H1 (cell line): ENCODE measurements at regions not wholly inside any gene's neighbourhood (a gene's known extent, or its start where the extent isn't known, plus 50 kb on each side); places are given as distances from the start of the nearest gene placed in this dataset.

Experiments
- CTCF ChIA-PET: fragments of 300-600 bp; sonication (Branson Sonifier 250); formaldehyde crosslinking; loops from one replicate; lab custom pipeline; 2021; ENCODE audit not compliant: partially characterized antibody; lab: Charles Lee
- POLR2A ChIA-PET: fragments of 300-600 bp; sonication (Branson Sonifier 250); formaldehyde crosslinking; loops from one replicate; lab custom pipeline; 2021; ENCODE audit warnings: inconsistent platforms; ENCODE audit not compliant: partially characterized antibody; lab: Charles Lee
- DNase-seq, 2 experiments: peaks; one replicate each; pipeline versions ENCODE4 v3.0.0 to v3.0.0-alpha.2; 2010 to 2022; ENCODE audit warnings: low spot score in 2 of 2, low read depth in 1 of 2, mixed read lengths in 1 of 2
- FAIRE-seq: peaks from 2 replicates; lab custom pipeline; 2011; peaks lifted over from hg19 to GRCh38; lab: Jason Lieb, UNC
- H2AFZ ChIP-seq: 2 replicates; pipeline ENCODE4 v1.8.1; 2012; ENCODE audit warnings: low read length, inconsistent platforms
- H2AK5ac ChIP-seq: 2 replicates; pipeline ENCODE4 v1.6.1; 2013; ENCODE audit warnings: low read depth, low read length
- H2BK120ac ChIP-seq: replicated peaks from 2 replicates; pipeline ENCODE3; 2013; ENCODE audit warnings: low read depth, low read length, inconsistent platforms
- H2BK12ac ChIP-seq: 2 replicates; pipeline ENCODE4 v1.6.1; 2013; ENCODE audit warnings: low read depth, low read length
- H2BK15ac ChIP-seq: 2 replicates; pipeline ENCODE4 v1.6.1; 2013; ENCODE audit warnings: low read length
- H2BK20ac ChIP-seq: 2 replicates; pipeline ENCODE4 v1.6.1; 2013; ENCODE audit warnings: low read length
- H2BK5ac ChIP-seq: 2 replicates; pipeline ENCODE4 v1.6.1; 2013; ENCODE audit warnings: low read depth, low read length
- H3K14ac ChIP-seq: 2 replicates; pipeline ENCODE4 v1.6.1; 2013; ENCODE audit warnings: inconsistent platforms; ENCODE audit not compliant: insufficient read length
- H3K18ac ChIP-seq: 2 replicates; pipeline ENCODE4 v1.6.1; 2013; ENCODE audit warnings: low read length; ENCODE audit errors: extremely low read depth
- H3K23ac ChIP-seq: 2 replicates; pipeline ENCODE4 v1.6.1; 2013; ENCODE audit warnings: inconsistent platforms; ENCODE audit not compliant: insufficient read length
- H3K23me2 ChIP-seq: 2 replicates; pipeline ENCODE4 v1.6.1; 2013; ENCODE audit warnings: low read depth, low read length
- H3K27ac ChIP-seq: 2 replicates; pipeline ENCODE4 v1.6.1; 2011; ENCODE audit warnings: low read depth, low read length, inconsistent platforms
- H3K27me3 ChIP-seq, 4 experiments: replicated peaks in 1 of 4; 1 replicate in 1 of 4; 2 replicates in 3 of 4; pipeline versions ENCODE4 v1.6.1 to v1.8.1; 2011 to 2013; ENCODE audit warnings: low read length in 3 of 4, mild to moderate bottlenecking in 3 of 4, inconsistent platforms in 2 of 4, mixed read lengths in 2 of 4, moderate library complexity in 1 of 4; ENCODE audit not compliant: control insufficient read depth in 3 of 4, insufficient read depth in 3 of 4; ENCODE audit errors: extremely low read depth in 1 of 4
- H3K36me3 ChIP-seq, 4 experiments: 2 replicates each; pipeline versions ENCODE4 v1.6.1 to v1.8.1; 2011 to 2013; ENCODE audit warnings: mild to moderate bottlenecking in 4 of 4, low read length in 3 of 4, moderate library complexity in 2 of 4, control low read depth in 1 of 4, inconsistent platforms in 1 of 4; ENCODE audit not compliant: insufficient read depth in 4 of 4, control insufficient read depth in 2 of 4
- H3K4ac ChIP-seq: replicated peaks from 2 replicates; pipeline ENCODE3; 2013; ENCODE audit warnings: low read length, low read depth, mixed read lengths, inconsistent platforms; ENCODE audit not compliant: insufficient read length
- H3K4me1 ChIP-seq, 4 experiments: replicated peaks in 1 of 4; 1 replicate in 1 of 4; 2 replicates in 3 of 4; pipeline versions ENCODE4 v1.6.1 to v1.8.1; 2011 to 2013; ENCODE audit warnings: low read length in 3 of 4, inconsistent platforms in 2 of 4, mixed read lengths in 1 of 4; ENCODE audit not compliant: insufficient read depth in 4 of 4, control insufficient read depth in 3 of 4
- H3K4me2 ChIP-seq, 2 experiments: 2 replicates each; pipeline versions ENCODE4 v1.6.1 to v1.8.1; 2011 to 2013; ENCODE audit warnings: low read depth in 2 of 2, low read length in 2 of 2, control low read depth in 1 of 2, inconsistent platforms in 1 of 2, mild to moderate bottlenecking in 1 of 2; ENCODE audit not compliant: insufficient read depth in 1 of 2
- H3K4me3 ChIP-seq, 4 experiments: fragments of 200-600, 300-600 bp in 1 of 4; sonication (generic), shearing (Covaris generic), sonication (Bioruptor Twin) in 1 of 4; 2 replicates each; pipeline versions ENCODE4 v1.5.1 to v1.8.1; 2011 to 2016; ENCODE audit warnings: low read length in 4 of 4, low read depth in 3 of 4, control low read depth in 2 of 4, inconsistent platforms in 2 of 4, mild to moderate bottlenecking in 2 of 4, mixed read lengths in 1 of 4, moderate library complexity in 1 of 4; ENCODE audit not compliant: insufficient read depth in 2 of 4; ENCODE audit errors: extremely low read depth in 1 of 4
- H3K56ac ChIP-seq: replicated peaks from 2 replicates; pipeline ENCODE3; 2013; ENCODE audit warnings: low read depth, mild to moderate bottlenecking, mixed read lengths, low read length, inconsistent platforms; ENCODE audit not compliant: insufficient read length
- H3K79me1 ChIP-seq: 2 replicates; pipeline ENCODE4 v1.6.1; 2013; ENCODE audit warnings: low read depth, low read length, control low read depth
- H3K79me2 ChIP-seq, 2 experiments: 2 replicates each; pipeline versions ENCODE4 v1.6.1 to v1.8.1; 2012 to 2013; ENCODE audit warnings: low read length in 2 of 2, mild to moderate bottlenecking in 2 of 2, inconsistent platforms in 1 of 2; ENCODE audit not compliant: insufficient read depth in 2 of 2, control insufficient read depth in 1 of 2
- H3K9ac ChIP-seq, 4 experiments: replicated peaks in 1 of 4; 1 replicate in 1 of 4; 2 replicates in 3 of 4; pipeline versions ENCODE4 v1.6.1 to v1.8.1; 2011 to 2013; ENCODE audit warnings: low read depth in 3 of 4, low read length in 3 of 4, control low read depth in 2 of 4, mild to moderate bottlenecking in 2 of 4, moderate library complexity in 2 of 4, inconsistent platforms in 1 of 4; ENCODE audit errors: extremely low read depth in 1 of 4
- H3K9me3 ChIP-seq, 2 experiments: 2 replicates each; pipeline versions ENCODE4 v1.6.1 to v1.8.1; 2012 to 2013; ENCODE audit warnings: mild to moderate bottlenecking in 2 of 2, moderate library complexity in 2 of 2, control low read depth in 1 of 2, inconsistent platforms in 1 of 2, low read depth in 1 of 2, low read length in 1 of 2, mixed read lengths in 1 of 2; ENCODE audit not compliant: insufficient read depth in 2 of 2
- H4K20me1 ChIP-seq, 2 experiments: replicated peaks in 1 of 2; 2 replicates each; pipeline versions ENCODE3 to v1.8.1; 2011 to 2013; ENCODE audit warnings: inconsistent platforms in 2 of 2, low read length in 2 of 2, mild to moderate bottlenecking in 1 of 2; ENCODE audit not compliant: insufficient read depth in 2 of 2, control insufficient read depth in 1 of 2
- H4K5ac ChIP-seq: 2 replicates; pipeline ENCODE4 v1.6.1; 2013; ENCODE audit warnings: low read length, low read depth, mixed read lengths, inconsistent platforms; ENCODE audit not compliant: insufficient read length
- H4K8ac ChIP-seq: 2 replicates; pipeline ENCODE4 v1.8.0; 2013; ENCODE audit warnings: mild to moderate bottlenecking, moderate library complexity, low read length, inconsistent platforms; ENCODE audit not compliant: insufficient read depth; ENCODE audit errors: extremely low read depth
- H4K91ac ChIP-seq: replicated peaks from 2 replicates; pipeline ENCODE3; 2013; ENCODE audit warnings: low read length, mixed read lengths, inconsistent platforms; ENCODE audit not compliant: insufficient read length
- BACH1 ChIP-seq: IDR thresholded peaks from 2 replicates; pipeline ENCODE4 v1.6.1; 2012; ENCODE audit warnings: low read length, improper control_type of control experiment
- CBX5 ChIP-seq: fragments of 300-800, 300-1000 bp; sonication (generic); IDR thresholded peaks from 2 replicates; pipeline ENCODE4 v1.7.1; 2016; ENCODE audit warnings: antibody characterized with exemption, low read length, low read depth
- EZH2 ChIP-seq: fragments of 200-600 bp; sonication (generic); IDR thresholded peaks from 2 replicates; pipeline ENCODE4 v1.7.1; 2012; ENCODE audit warnings: low read depth, mild to moderate bottlenecking, moderate library complexity, low read length, inconsistent platforms; ENCODE audit not compliant: severe bottlenecking
- JUN ChIP-seq: IDR thresholded peaks from 2 replicates; pipeline ENCODE4 v1.6.1; 2011; ENCODE audit warnings: low read depth, mild to moderate bottlenecking, improper control_type of control experiment, low read length
- KDM5A ChIP-seq: fragments of 200-600 bp; IDR thresholded peaks from 2 replicates; pipeline ENCODE4 v1.7.1; 2012; ENCODE audit warnings: mild to moderate bottlenecking, low read length, inconsistent platforms, mixed read lengths
- NRF1 ChIP-seq: IDR thresholded peaks from 2 replicates; pipeline ENCODE4 v1.6.1; 2011; ENCODE audit warnings: mild to moderate bottlenecking, low read depth, low read length, improper control_type of control experiment
- WGBS, 2 experiments: shearing (Covaris generic) in 1 of 2; methylation state at CpG; one replicate each; pipeline versions ENCODE4 v1.1.6 to v1.1.7; 2013 to 2015; ENCODE audit warnings: low lambda C conversion rate in 2 of 2, mixed read lengths in 2 of 2, inconsistent platforms in 1 of 2, low coverage in 1 of 2, missing lambda C conversion rate in 1 of 2; ENCODE audit not compliant: insufficient replicate concordance in 2 of 2, insufficient coverage in 1 of 2, insufficient read length in 1 of 2; ENCODE audit errors: extremely low coverage in 1 of 2, missing lambda C conversion rate in 1 of 2; 5-methylcytosine and 5-hydroxymethylcytosine counted together

DNA sequence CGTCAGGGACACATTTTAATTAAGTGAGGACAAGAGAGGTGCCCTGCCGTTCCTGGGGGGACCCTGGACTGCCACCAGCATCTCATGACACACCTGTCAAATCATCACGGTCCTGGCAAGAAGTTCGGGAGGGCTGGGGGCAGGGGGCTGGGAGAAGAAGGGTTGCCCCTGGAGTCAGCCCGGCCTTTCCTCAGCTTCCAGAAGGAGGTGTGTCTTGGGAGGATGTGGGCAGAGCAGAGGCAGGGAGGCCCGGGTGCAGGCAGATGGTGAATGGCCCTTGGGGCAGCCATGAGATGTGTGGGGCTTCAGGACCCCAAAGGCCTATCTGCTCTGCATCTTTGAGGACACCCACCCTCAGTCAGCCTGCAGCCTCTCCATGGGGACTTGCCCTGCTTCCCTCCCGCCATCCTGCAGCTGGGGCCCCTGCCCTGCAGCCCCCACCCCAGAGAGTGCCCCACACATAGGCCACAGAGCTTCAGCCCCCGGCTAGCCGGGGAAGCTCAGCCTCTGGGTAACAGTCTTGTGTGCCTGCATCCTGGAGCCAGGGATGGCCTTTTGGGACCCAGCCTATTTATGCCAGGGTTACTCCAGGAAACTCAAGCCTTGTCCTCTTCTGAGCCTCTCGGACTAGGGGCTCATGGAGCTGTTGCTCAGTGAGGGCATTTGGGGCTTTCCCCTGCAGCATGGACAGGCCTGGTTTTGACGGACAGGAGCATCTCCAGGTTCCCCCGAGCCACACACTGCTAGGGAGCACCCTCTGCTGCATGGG lies 178.5 kb downstream of the KIF26A start:
- FAIRE-seq (no peak), DNase-seq (no peak)
- CTCF ChIA-PET, result interaction anchor here (0.7 to 1.5 kb wide), 3 partner anchors 27 to 184 kb away, joined by 3 to 4 read pairs (median 3); no protein-coding TSS in a partner anchor
- Histone ChIP-seq H3K79me2 (no peaks in the 10 kb centered on the region), H2AFZ (no peak overlapping the region), H2AK5ac (no peak overlapping the region), H3K36me3 (no peaks in the 10 kb centered on the region), H3K23me2 (no peaks in the 10 kb centered on the region), H3K27ac (no peak overlapping the region), H4K91ac (no peak overlapping the region), H3K27me3 (no peaks in the 10 kb centered on the region; a peak in 1 of 7 replicates), H2BK5ac (no peak overlapping the region), H3K56ac (no peak overlapping the region), H3K18ac (no peak overlapping the region), H4K20me1 (peaks cover 0 to 1% of the 10 kb centered on the region in 2 experiments), H3K4me1 (no peaks in the 10 kb centered on the region; a peak in 1 of 7 replicates), H3K23ac (no peak overlapping the region), H3K4ac (no peak overlapping the region), H2BK120ac (no peak overlapping the region), H4K8ac (no peak overlapping the region), H3K14ac (no peak overlapping the region), H3K79me1 (no peaks in the 10 kb centered on the region), H2BK15ac (no peak overlapping the region), H4K5ac (no peak overlapping the region), H2BK12ac (no peak overlapping the region), H2BK20ac (no peak overlapping the region), H3K4me2 (no peak overlapping the region), H3K9me3 (no peaks in the 10 kb centered on the region), H3K9ac (no peak overlapping the region), H3K4me3 (no peak overlapping the region)
- POLR2A ChIA-PET, result no interaction called here
- 95% methylated on average over 11 of the region's 12 CpGs; no CpG with 5 or more reads in 1 of the 2 experiments for WGBS, 2 experiments
- TF ChIP-seq BACH1, result no peak
- TF ChIP-seq NRF1, result no peak
- no peak for TF ChIP-seq JUN
- TF ChIP-seq EZH2, result no peak
- TF ChIP-seq KDM5A, result no peak
- no peak for TF ChIP-seq CBX5
